Heart left ventricle (tissue), 13 donors: ENCODE measurements at regions not wholly inside any gene's neighbourhood (a gene's known extent, or its start where the extent isn't known, plus 50 kb on each side); places are given as distances from the start of the nearest gene placed in this dataset.

Source experiments
- CTCF ChIP-seq, 12 donors: fragments of 200-600 bp; sonication (generic) in 4 of 12; IDR thresholded peaks; one replicate each; pipeline versions ENCODE4 v1.5.0 to v1.8.0; 2018 to 2022; ENCODE audit warnings: antibody characterized with exemption in 12 of 12, mild to moderate bottlenecking in 5 of 12
- POLR2A ChIP-seq, 2 donors: fragments of 450-650 bp; IDR thresholded peaks; one replicate each; pipeline ENCODE4 v1.6.1; 2017; ENCODE audit warnings: antibody characterized with exemption in 2 of 2, mild to moderate bottlenecking in 2 of 2, moderate library complexity in 2 of 2
- donor health status: ischemic (EF 13 %, LVEDD 7.1; RV severe dilation, severe dysfunction).
- donor health status: DM: no; HTN: yes; CAD: no.
- donor health status: DM: no; HTN: no; CAD: no.
- donor health status: ischemic (EF 25% LVEDD 6.9; RV normal size, moderate dysfunction).
- donor health status: ischemic (EF 25% LVEDD 5.7; RV mildly dilated, moderate dysfunction).
- donor health status: ischemic (EF 35%, LVEDD 5.7; RV mildly dilated, moderate dysfunction).
- donor health status: nonischemic (EF 11% LVEDD 7.7; RV severe dilation, severe dysfunction).
- donor health status: DM: yes; HTN: yes; CAD: no.
- donor health status: PGD.
- donor health status: ischemic (EF 29% LVEDD 5.4; RV normal size, mild dysfunction).
- donor health status: nonischemic (EF 23%, LVEDD 6.1; RV moderate dilation, normal function).

DNA sequence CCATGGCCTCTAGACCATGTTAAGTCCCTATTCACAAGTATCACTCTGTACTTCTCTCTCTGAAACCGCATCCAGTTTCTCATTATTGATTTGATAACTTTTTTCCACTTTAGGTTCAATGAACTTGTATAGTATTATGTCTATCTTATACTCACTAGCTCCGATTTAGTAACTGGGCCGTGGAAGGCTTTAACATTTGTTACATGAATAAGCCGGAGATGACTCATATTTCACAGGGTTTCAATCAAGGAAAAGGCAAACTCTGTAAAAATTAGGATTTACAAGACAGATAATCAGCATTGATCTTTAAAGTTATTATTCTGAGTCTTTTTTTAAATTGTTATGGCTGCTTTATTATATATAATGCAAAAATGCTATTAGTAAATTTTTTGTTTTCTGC, 662.2 kb upstream of the CNTN5 start:
- no peak for TF ChIP-seq CTCF (IDR thresholded peaks at IDR 0.05)
- TF ChIP-seq POLR2A (IDR thresholded peaks at IDR 0.05), result no peak
